PC-3 (cell line): ENCODE measurements at regions not wholly inside any gene's neighbourhood (a gene's known extent, or its start where the extent isn't known, plus 50 kb on each side); places are given as distances from the start of the nearest gene placed in this dataset.

Experiments used
- ATAC-seq: fragments of 200-7000 bp; cut with Tn5 transposase; 2 replicates; pipeline ENCODE4 v1.9.1; 2020; ENCODE audit warnings: mild to moderate bottlenecking, moderate library complexity
- BruUV-seq: library from RNA; stranded (reverse); fragments of 400-500 nt; replicated peaks from 2 replicates; lab custom pipeline; 2021; lab: Mats Ljungman, UMichigan
- CTCF ChIA-PET: fragments of 300-600 bp; sonication (Branson Sonifier 250); formaldehyde crosslinking; loops from one replicate; lab custom pipeline; 2022; ENCODE audit warnings: antibody characterized with exemption; lab: Charles Lee
- POLR2A ChIA-PET: fragments of 300-600 bp; sonication (Branson Sonifier 250); formaldehyde crosslinking; loops from one replicate; lab custom pipeline; 2022; ENCODE audit warnings: antibody characterized with exemption; ENCODE audit not compliant: unreplicated experiment; lab: Charles Lee
- DNase-seq: peaks from one replicate; pipeline ENCODE4 v3.0.0-alpha.2; 2015
- H2AFZ ChIP-seq: fragments of 300-600 bp; sonication (generic); 2 replicates; pipeline ENCODE4 v1.6.0; 2016; ENCODE audit warnings: antibody characterized with exemption, low read length
- H3F3A ChIP-seq: fragments of 300-600 bp; sonication (generic); one replicate; pipeline ENCODE4 v1.6.0; 2017; ENCODE audit warnings: antibody characterized with exemption, low read length, control low read depth, mild to moderate bottlenecking; ENCODE audit not compliant: unreplicated experiment
- H3K27ac ChIP-seq: fragments of 300-600 bp; sonication (generic); 2 replicates; pipeline ENCODE4 v1.5.1; 2016; ENCODE audit warnings: mild to moderate bottlenecking, low read length
- H3K27me3 ChIP-seq: fragments of 300-600 bp; sonication (generic); 2 replicates; pipeline ENCODE4 v1.6.1; 2016; ENCODE audit warnings: low read length, mixed read lengths
- H3K36me3 ChIP-seq: fragments of 300-600 bp; sonication (generic); 2 replicates; pipeline ENCODE4 v1.6.1; 2016; ENCODE audit warnings: low read depth, mixed run types, low read length, mixed read lengths
- H3K4me1 ChIP-seq: fragments of 300-600 bp; sonication (generic); 2 replicates; pipeline ENCODE4 v1.5.1; 2016; ENCODE audit warnings: low read length; ENCODE audit not compliant: insufficient read depth
- H3K4me2 ChIP-seq: fragments of 300-600 bp; sonication (generic); 2 replicates; pipeline ENCODE4 v1.6.0; 2016; ENCODE audit warnings: low read length
- H3K4me3 ChIP-seq: fragments of 300-600 bp; sonication (generic); 2 replicates; pipeline ENCODE4 v1.5.1; 2016; ENCODE audit warnings: mild to moderate bottlenecking, low read length, mixed read lengths
- H3K79me2 ChIP-seq: fragments of 300-600 bp; sonication (generic); 2 replicates; pipeline ENCODE4 v1.6.1; 2017; ENCODE audit warnings: low read length, mixed read lengths
- H3K9ac ChIP-seq: fragments of 300-600 bp; sonication (generic); 2 replicates; pipeline ENCODE4 v1.6.0; 2016; ENCODE audit warnings: mild to moderate bottlenecking, low read length
- H3K9me2 ChIP-seq: fragments of 300-600 bp; sonication (generic); replicated peaks from 2 replicates; pipeline ENCODE4 v1.6.1; 2016; ENCODE audit warnings: mixed run types, low read length, mixed read lengths
- H3K9me3 ChIP-seq: fragments of 300-600 bp; sonication (generic); 2 replicates; pipeline ENCODE4 v1.6.1; 2016; ENCODE audit warnings: low read length, mixed read lengths
- H4K20me1 ChIP-seq: fragments of 300-600 bp; sonication (generic); 2 replicates; pipeline ENCODE4 v1.6.1; 2016; ENCODE audit warnings: low read length, mixed read lengths
- CTCF ChIP-seq: fragments of 300-600 bp; sonication (generic); conservative IDR thresholded peaks from 2 replicates; pipeline ENCODE4 v1.5.1; 2017; ENCODE audit warnings: antibody characterized with exemption, low read depth, mild to moderate bottlenecking, low read length
- EZH2 ChIP-seq: fragments of 300-600 bp; sonication (generic); IDR thresholded peaks from one replicate; pipeline ENCODE4 v1.6.1; 2017; ENCODE audit warnings: antibody characterized with exemption, mild to moderate bottlenecking, low read length; ENCODE audit not compliant: unreplicated experiment
- EZH2phosphoT487 ChIP-seq: fragments of 300-600 bp; sonication (generic); IDR thresholded peaks from 2 replicates; pipeline ENCODE4 v1.6.1; 2018; ENCODE audit warnings: mild to moderate bottlenecking, antibody characterized with exemption, low read length, borderline replicate concordance
- intact Hi-C: fragments of 100-400 bp; cut with micrococcal nuclease; formaldehyde crosslinking; loops from 2 replicates; pipeline ENCODE4 v1.9.0; 2023

GRCh38 chr14:27123162-27123561 is 525.3 kb upstream of the NOVA1 start:
- Histone ChIP-seq H3K9ac (no peak overlapping the region), H3F3A (no peaks in the 10 kb centered on the region), H3K79me2 (no peaks in the 10 kb centered on the region), H3K4me3 (no peak overlapping the region), H3K4me1 (no peaks in the 10 kb centered on the region), H3K27me3 (no peaks in the 10 kb centered on the region), H3K27ac (no peak overlapping the region), H3K36me3 (no peaks in the 10 kb centered on the region), H2AFZ (no peak overlapping the region), H4K20me1 (no peaks in the 10 kb centered on the region), H3K9me3 (0 out of 2 replicates have a peak, but pooled peaks cover 3% of the 10 kb centered on the region), H3K9me2 (no peaks in the 10 kb centered on the region), H3K4me2 (no peak overlapping the region)
- BruUV-seq = no TSS peak
- CTCF ChIA-PET = no interaction called here
- no peak for TF ChIP-seq EZH2
- no peak for TF ChIP-seq CTCF
- no peak for TF ChIP-seq EZH2phosphoT487
- intact Hi-C loops = no loop called here
- POLR2A ChIA-PET = no interaction called here
- DNase-seq (no peak), ATAC-seq (no peak)

GRCh38 chr14:27127838-27128237 is 530.0 kb upstream of the NOVA1 start:
- CTCF ChIA-PET = no interaction called here

More at GRCh38 chr14:27127838-27128237, 530.0 kb upstream of the NOVA1 start:
- DNase-seq (no peak), ATAC-seq (no peak)
- Histone ChIP-seq H3K9ac (no peak overlapping the region), H2AFZ (no peak overlapping the region), H3K9me3 (no peaks in the 10 kb centered on the region), H3F3A (no peaks in the 10 kb centered on the region), H3K79me2 (no peaks in the 10 kb centered on the region), H3K27ac (no peak overlapping the region), H4K20me1 (no peaks in the 10 kb centered on the region), H3K27me3 (no peaks in the 10 kb centered on the region), H3K4me3 (no peak overlapping the region), H3K4me1 (no peaks in the 10 kb centered on the region), H3K4me2 (no peak overlapping the region), H3K9me2 (no peaks in the 10 kb centered on the region), H3K36me3 (no peaks in the 10 kb centered on the region)
- POLR2A ChIA-PET = no interaction called here
- intact Hi-C loops = no loop called here
- no peak for TF ChIP-seq EZH2
- TF ChIP-seq CTCF = no peak
- no peak for TF ChIP-seq EZH2phosphoT487
- BruUV-seq = no TSS peak
